ENCODE measurements at regions not wholly inside any gene's neighbourhood (a gene's known extent, or its start where the extent isn't known, plus 50 kb on each side); places are given as distances from the start of the nearest gene placed in this dataset.

DNA sequence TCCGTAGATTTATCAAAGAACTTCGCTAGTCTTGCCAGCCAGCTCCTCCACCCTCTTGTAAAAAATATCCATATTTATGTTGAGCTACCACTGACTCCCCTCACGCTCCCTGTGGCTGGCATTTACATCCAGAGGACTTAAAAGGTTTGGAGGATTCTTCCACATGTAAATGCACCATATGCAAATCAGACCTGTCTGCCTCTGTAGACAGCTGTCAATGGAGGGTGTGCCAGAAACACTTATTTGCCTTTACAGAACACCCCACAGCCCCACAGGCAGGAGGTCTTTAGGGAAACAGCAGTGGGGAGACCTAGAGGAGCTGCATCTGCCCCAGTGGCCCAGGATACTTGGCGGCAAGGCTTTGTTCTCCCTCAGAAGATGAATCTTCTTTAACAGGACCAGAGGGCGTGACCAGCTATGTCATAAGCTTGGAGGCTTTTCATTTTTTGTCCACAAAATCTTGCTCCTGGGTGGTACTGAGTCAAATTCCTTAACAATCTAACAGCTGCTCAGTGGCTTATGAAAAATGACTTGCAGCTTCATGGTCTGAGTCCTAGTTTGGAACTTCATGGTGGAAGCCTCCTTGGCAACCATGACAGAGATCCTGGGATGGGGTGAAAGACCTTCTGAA is 535.8 kb downstream of the EBF1 start:
- Histone ChIP-seq H3K36me3 (no peaks in the 10 kb centered on the region), H3K27me3 (no peaks in the 10 kb centered on the region), H3K27ac (no peak overlapping the region), H3K4me1 (no peaks in the 10 kb centered on the region), H3K4me3 (no peak overlapping the region), H3K9me3 (no peaks in the 10 kb centered on the region)
- no peak for TF ChIP-seq CTCF (IDR thresholded peaks at IDR 0.05)
- DNase-seq = no peak
- intact Hi-C loops (cut with DNase I; ENCODE audit: low total_unique reads) = no loop called here

GRCh38 chr5:158561562-158562190 is 538.0 kb downstream of the EBF1 start:
- no peak overlapping the region for H3K27ac ChIP-seq
- H3K9me3 ChIP-seq = no peaks in the 10 kb centered on the region
- H3K4me1 ChIP-seq = no peaks in the 10 kb centered on the region
- H3K27me3 ChIP-seq = no peaks in the 10 kb centered on the region
- TF ChIP-seq CTCF (IDR thresholded peaks at IDR 0.05) = no peak
- H3K36me3 ChIP-seq = no peaks in the 10 kb centered on the region
- no peak overlapping the region for H3K4me3 ChIP-seq
- no peak for DNase-seq
- intact Hi-C loops (cut with DNase I; ENCODE audit: low total_unique reads) = no loop called here

GRCh38 chr5:158560170-158560569 is 539.5 kb downstream of the EBF1 start:
- intact Hi-C loops (cut with DNase I; ENCODE audit: low total_unique reads) = no loop called here
- Histone ChIP-seq H3K9me3 (no peaks in the 10 kb centered on the region), H3K4me1 (no peaks in the 10 kb centered on the region), H3K27ac (no peak overlapping the region), H3K36me3 (no peaks in the 10 kb centered on the region), H3K4me3 (no peak overlapping the region), H3K27me3 (no peaks in the 10 kb centered on the region)
- no peak for TF ChIP-seq CTCF (IDR thresholded peaks at IDR 0.05)
- DNase-seq = no peak

DNA sequence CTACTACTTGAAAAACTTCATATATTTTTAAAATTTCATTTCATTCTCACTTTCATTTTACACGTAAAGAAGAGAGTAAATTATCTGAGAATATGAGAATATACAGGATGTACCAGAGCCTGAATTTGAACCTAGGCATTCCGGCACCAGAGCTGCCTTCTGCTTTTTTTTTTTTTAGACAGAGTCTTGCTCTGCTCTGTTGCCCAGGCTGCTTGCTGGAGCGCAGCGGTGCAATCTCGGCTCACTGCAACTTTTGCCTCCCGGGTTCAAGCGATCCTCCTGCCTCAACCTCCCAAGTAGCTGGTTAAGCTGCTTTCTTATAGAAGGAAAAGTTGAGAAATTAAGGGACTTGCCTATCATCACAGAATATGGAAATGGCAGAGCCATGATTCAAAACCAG is 540.1 kb downstream of the EBF1 start:
- H3K27ac ChIP-seq = no peak overlapping the region
- intact Hi-C loops (cut with DNase I; ENCODE audit: low total_unique reads) = no loop called here
- DNase-seq = no peak
- H3K4me1 ChIP-seq = no peaks in the 10 kb centered on the region
- H3K27me3 ChIP-seq = no peaks in the 10 kb centered on the region
- TF ChIP-seq CTCF (IDR thresholded peaks at IDR 0.05) = no peak
- H3K36me3 ChIP-seq = no peaks in the 10 kb centered on the region
- H3K4me3 ChIP-seq = no peak overlapping the region
- H3K9me3 ChIP-seq = no peaks in the 10 kb centered on the region

- no peak overlapping the region for H3K4me3 ChIP-seq
- no peaks in the 10 kb centered on the region for H3K27me3 ChIP-seq
- H3K4me1 ChIP-seq = no peaks in the 10 kb centered on the region
- intact Hi-C loops (cut with DNase I; ENCODE audit: low total_unique reads) = no loop called here
- no peak for DNase-seq
- TF ChIP-seq CTCF (IDR thresholded peaks at IDR 0.05) = no peak
- no peaks in the 10 kb centered on the region for H3K36me3 ChIP-seq
- no peak overlapping the region for H3K27ac ChIP-seq
- no peaks in the 10 kb centered on the region for H3K9me3 ChIP-seq
Measured at GRCh38 chr5:158559066-158559465, 540.6 kb downstream of the EBF1 start.

Data from tibial artery (tissue), 4 donors.